Nephron progenitor cell (in vitro differentiated cells): ENCODE measurements at regions not wholly inside any gene's neighbourhood (a gene's known extent, or its start where the extent isn't known, plus 50 kb on each side); places are given as distances from the start of the nearest gene placed in this dataset.
"Not testable (repeated sequence)": the region's sequence is repeated elsewhere in the genome, so short reads cannot be mapped to it uniquely, and the experiment has no call there.

ENCODE experiments used
- DNase-seq: peaks from one replicate; pipeline ENCODE4 v3.0.0; 2021
- H3K27ac Mint-ChIP-seq: 2 replicates; pipeline ENCODE4 v1.8.0; 2021; ENCODE audit warnings: mild to moderate bottlenecking, moderate library complexity, mixed read lengths
- H3K27me3 Mint-ChIP-seq: 2 replicates; pipeline ENCODE4 v1.8.0; 2021; ENCODE audit warnings: mild to moderate bottlenecking, low read depth, mixed read lengths; ENCODE audit not compliant: poor library complexity
- H3K36me3 Mint-ChIP-seq: 2 replicates; pipeline ENCODE4 v1.8.0; 2021; ENCODE audit warnings: low read depth, mixed read lengths
- H3K4me1 Mint-ChIP-seq: 2 replicates; pipeline ENCODE4 v1.8.0; 2021; ENCODE audit warnings: mixed read lengths
- H3K4me3 Mint-ChIP-seq: 2 replicates; pipeline ENCODE4 v1.8.0; 2021; ENCODE audit warnings: mild to moderate bottlenecking, moderate library complexity, mixed read lengths
- H3K9me3 Mint-ChIP-seq: 2 replicates; pipeline ENCODE4 v1.8.0; 2021; ENCODE audit warnings: mild to moderate bottlenecking, moderate library complexity, mixed read lengths
- TF ChIP-seq, protein P1 (sequence below): fragments of 200-600 bp; sonication (generic); IDR thresholded peaks from 2 replicates; pipeline ENCODE4 v1.5.0; 2021; ENCODE audit warnings: antibody characterized with exemption

DNA sequence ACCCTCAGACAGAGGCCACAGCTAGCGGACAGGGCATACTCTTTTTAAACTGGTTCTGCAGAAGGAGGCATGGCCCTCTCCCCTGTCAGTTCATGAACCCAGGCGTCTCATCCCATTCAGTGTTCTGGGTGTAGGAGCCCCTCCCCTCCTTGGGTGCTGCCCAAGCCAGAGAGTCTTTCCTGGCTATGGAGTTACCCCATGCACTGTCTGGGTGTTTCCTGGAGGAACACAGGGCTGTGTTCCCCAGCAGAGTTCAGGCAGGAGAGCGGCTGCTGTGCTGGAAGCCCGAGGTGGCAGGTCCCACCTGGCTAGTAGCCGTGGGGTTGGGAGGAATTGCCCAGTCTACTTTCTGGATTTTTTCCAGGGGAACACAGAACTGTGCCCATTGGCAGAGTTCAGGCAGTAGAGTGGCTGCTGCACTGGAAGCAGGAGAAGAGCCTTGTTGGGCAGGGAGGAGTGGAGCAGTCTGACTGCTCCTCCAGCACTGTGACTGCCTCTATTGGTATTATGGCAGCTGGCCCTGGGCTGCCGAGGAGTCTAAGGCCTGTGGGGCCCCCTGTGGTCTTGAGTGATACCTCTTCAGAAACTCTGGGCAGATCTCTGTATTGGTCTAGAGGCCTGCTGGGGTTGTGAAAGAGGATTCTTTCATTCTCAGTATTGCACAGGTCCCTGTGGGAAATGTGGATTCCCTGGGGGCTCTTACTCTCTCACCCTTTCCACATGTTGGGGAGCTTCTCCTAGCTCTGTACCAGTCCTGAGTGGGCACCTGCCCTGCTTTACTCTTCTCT is 168.3 kb downstream of the PCDH20 start:
- no peaks in the 10 kb centered on the region for H3K36me3 Mint-ChIP-seq
- no peak overlapping the region for H3K27ac Mint-ChIP-seq
- TF ChIP-seq, protein P1, sequence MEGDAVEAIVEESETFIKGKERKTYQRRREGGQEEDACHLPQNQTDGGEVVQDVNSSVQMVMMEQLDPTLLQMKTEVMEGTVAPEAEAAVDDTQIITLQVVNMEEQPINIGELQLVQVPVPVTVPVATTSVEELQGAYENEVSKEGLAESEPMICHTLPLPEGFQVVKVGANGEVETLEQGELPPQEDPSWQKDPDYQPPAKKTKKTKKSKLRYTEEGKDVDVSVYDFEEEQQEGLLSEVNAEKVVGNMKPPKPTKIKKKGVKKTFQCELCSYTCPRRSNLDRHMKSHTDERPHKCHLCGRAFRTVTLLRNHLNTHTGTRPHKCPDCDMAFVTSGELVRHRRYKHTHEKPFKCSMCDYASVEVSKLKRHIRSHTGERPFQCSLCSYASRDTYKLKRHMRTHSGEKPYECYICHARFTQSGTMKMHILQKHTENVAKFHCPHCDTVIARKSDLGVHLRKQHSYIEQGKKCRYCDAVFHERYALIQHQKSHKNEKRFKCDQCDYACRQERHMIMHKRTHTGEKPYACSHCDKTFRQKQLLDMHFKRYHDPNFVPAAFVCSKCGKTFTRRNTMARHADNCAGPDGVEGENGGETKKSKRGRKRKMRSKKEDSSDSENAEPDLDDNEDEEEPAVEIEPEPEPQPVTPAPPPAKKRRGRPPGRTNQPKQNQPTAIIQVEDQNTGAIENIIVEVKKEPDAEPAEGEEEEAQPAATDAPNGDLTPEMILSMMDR, result no peak
- DNase-seq, result no peak
- no peaks in the 10 kb centered on the region for H3K27me3 Mint-ChIP-seq
- no peaks in the 10 kb centered on the region for H3K4me1 Mint-ChIP-seq
- H3K4me3 Mint-ChIP-seq, result no peak overlapping the region
- peaks cover 24% of the 10 kb centered on the region for H3K9me3 Mint-ChIP-seq

DNA sequence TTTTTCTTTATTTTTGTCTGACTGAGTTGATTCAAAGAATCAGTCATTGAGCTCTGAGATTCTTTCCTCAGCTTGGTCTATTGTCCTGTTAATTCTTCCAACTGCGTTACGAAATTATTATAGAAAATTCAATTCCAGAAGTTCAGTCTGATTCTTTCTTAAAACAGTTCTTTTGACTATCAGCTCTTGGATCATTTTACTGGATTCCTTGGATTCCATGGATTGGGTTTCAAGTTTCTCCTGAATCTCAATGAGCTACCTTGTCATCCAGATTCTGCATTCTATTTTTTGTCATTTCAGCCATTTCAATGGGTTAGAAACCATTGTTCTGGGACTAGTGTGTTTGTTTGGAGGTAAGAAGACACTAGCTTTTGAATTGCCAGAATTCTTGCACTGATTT is 169.3 kb downstream of the PCDH20 start:
- no peak for DNase-seq
- Mint-ChIP-seq H3K36me3 (no peaks in the 10 kb centered on the region), H3K27me3 (no peaks in the 10 kb centered on the region), H3K9me3 (peaks cover 24% of the 10 kb centered on the region), H3K4me3 (no peak overlapping the region), H3K27ac (no peak overlapping the region), H3K4me1 (no peaks in the 10 kb centered on the region)
- TF ChIP-seq, protein P1, result no peak

DNA sequence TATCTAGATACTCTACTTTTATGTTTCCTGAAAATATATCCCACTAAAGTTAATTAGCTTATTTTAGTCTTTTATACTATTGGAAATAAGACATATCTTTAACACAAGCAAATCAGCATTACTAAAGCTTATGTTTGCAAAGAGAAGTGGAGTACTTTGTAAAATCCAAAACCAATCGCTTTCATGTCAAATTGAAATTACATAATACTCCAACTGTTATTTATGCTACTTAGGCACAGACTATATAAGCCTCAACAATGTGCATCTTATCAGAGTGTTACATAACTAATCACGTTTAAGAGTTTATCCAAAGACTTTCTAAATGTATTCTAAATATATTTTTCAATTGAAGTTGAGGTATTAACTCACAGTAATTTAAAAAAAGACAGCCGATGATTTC is 200.0 kb downstream of the PCDH20 start:
- H3K27me3 Mint-ChIP-seq, result no peaks in the 10 kb centered on the region
- no peaks in the 10 kb centered on the region for H3K4me1 Mint-ChIP-seq
- H3K36me3 Mint-ChIP-seq, result no peaks in the 10 kb centered on the region
- H3K9me3 Mint-ChIP-seq, result no peaks in the 10 kb centered on the region
- TF ChIP-seq, protein P1, result no peak
- DNase-seq, result no peak
- no peak overlapping the region for H3K27ac Mint-ChIP-seq
- H3K4me3 Mint-ChIP-seq, result no peak overlapping the region

DNA sequence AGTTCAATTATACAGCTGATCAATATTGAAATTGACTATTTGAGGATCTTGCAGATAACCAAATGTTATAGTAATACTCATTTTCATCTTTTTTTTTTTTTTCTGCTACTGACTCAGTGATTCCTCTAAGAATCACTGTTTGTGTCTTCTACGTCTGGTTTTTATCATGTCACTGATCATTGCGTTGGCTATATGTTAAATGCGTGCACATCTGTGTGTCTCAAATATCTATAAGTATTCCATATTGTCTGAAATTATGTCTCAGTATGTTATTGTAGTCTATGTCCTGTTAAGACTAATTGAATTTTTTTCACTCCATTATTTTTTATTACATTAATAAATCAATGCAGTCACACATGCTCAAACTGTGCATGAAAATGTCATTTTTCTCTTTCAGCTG is 200.5 kb downstream of the PCDH20 start:
- H3K36me3 Mint-ChIP-seq, result no peaks in the 10 kb centered on the region
- no peak overlapping the region for H3K4me3 Mint-ChIP-seq
- no peak overlapping the region for H3K27ac Mint-ChIP-seq
- DNase-seq, result no peak
- TF ChIP-seq, protein P1, result no peak
- H3K4me1 Mint-ChIP-seq, result no peaks in the 10 kb centered on the region
- no peaks in the 10 kb centered on the region for H3K9me3 Mint-ChIP-seq
- H3K27me3 Mint-ChIP-seq, result no peaks in the 10 kb centered on the region

DNA sequence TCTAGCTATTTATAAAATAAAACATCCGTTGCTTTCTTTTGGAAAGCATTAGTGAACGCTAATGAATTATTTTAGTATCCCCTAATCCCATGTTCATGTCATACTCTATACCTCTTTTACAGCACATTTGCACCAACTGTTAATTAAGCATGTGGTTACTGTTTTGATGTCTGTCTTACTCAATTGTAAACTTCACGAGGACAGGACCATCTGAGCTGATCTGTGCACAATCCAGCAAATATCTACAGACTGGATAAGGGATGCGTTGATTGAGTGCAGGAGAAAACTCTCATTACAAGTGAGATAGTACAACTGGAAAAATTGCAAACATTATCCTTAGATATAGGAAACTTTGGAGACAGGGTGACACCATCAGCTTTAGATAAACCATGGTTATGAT is 201.1 kb downstream of the PCDH20 start:
- Mint-ChIP-seq H3K27ac (no peak overlapping the region), H3K4me1 (no peaks in the 10 kb centered on the region), H3K9me3 (no peaks in the 10 kb centered on the region), H3K36me3 (no peaks in the 10 kb centered on the region), H3K4me3 (no peak overlapping the region), H3K27me3 (no peaks in the 10 kb centered on the region)
- TF ChIP-seq, protein P1, result no peak
- no peak for DNase-seq

DNA sequence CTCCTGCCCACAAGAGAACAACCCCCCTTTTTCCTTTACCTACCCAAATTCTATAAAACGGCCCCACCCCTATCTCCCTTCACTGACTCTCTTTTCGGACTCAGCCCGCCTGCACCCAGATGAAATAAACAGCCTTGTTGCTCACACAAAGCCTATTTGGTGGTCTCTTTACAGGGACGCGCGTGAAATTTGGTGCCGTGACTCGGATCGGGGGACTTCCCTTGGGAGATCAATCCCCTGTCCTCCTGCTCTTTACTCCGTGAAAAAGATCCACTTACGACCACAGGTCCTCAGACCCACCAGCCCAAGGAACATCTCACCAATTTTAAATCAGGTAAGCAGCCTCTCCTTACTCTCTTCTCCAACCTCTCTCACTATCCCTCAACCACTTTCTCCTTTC is 209.8 kb downstream of the PCDH20 start:
- H3K27me3 Mint-ChIP-seq, H3K27ac Mint-ChIP-seq, H3K4me3 Mint-ChIP-seq, H3K4me1 Mint-ChIP-seq, H3K36me3 Mint-ChIP-seq, DNase-seq, H3K9me3 Mint-ChIP-seq: not testable (repeated sequence)
